Stimulated activated CD8-positive, alpha-beta memory T cell treated with anti-CD3 and anti-CD28 coated beads, Interleukin-15, amount 100 ng/mL, for 4 hours (primary cell): ENCODE measurements at regions not wholly inside any gene's neighbourhood (a gene's known extent, or its start where the extent isn't known, plus 50 kb on each side); places are given as distances from the start of the nearest gene placed in this dataset.
"Not testable (repeated sequence)": the region's sequence is repeated elsewhere in the genome, so short reads cannot be mapped to it uniquely, and the experiment has no call there.

Experiments used
- DNase-seq, 2 donors: peaks; one replicate each; pipeline ENCODE4 v3.0.0-alpha.2; 2020; ENCODE audit warnings: low read depth in 2 of 2

GRCh38 chr10:130715686-130716670 lies 579.8 kb downstream of the GLRX3 start:
- DNase-seq, result no peak

GRCh38 chr10:130717083-130717482 lies 580.9 kb downstream of the GLRX3 start:
- DNase-seq, result no peak

- not testable (repeated sequence) for DNase-seq
Observed at GRCh38 chr10:130718744-130719447, 582.7 kb downstream of the GLRX3 start.

DNA sequence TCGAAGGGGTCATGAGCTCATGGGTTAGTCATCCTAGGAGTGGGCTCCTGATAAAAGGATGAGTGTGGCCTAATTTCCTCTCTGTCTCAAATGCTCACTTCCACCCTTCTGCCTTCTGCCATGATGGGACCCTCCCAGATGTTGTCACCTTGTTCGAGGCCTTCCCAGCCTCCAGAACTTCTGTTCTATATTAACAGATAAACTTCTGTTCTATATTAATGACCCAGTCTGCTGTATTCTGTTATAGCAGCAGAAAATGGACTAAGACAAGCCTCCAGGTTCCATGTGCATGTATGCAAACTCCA lies 583.2 kb downstream of the GLRX3 start:
- DNase-seq, result no peak

- DNase-seq, result no peak
Observed at GRCh38 chr10:130720235-130720634, 584.0 kb downstream of the GLRX3 start.

DNA sequence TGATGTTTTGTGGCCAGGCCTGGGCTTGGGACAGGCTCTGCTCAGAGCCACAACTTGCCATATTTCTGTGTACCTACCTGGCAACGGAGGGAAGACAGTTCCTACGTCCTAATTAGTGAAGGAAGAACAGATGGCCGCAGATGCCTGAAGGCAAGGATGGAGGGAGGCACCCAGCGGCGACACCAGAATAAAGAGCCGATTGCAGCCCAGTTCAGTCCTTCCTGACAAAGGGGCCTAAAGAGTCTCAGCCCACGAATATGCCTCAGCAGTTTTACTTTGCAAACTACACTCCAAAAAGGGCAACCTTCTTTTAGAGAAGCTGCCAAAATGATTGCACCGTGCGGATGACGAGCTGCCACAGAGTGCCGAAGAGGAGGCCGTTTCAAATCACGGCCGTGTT lies 585.8 kb downstream of the GLRX3 start:
- no peak for DNase-seq

GRCh38 chr10:130723704-130724103 lies 587.5 kb downstream of the GLRX3 start:
- no peak for DNase-seq

- DNase-seq, result no peak
Observed at GRCh38 chr10:130725474-130725970, 586.0 kb downstream of the TCERG1L start.

DNA sequence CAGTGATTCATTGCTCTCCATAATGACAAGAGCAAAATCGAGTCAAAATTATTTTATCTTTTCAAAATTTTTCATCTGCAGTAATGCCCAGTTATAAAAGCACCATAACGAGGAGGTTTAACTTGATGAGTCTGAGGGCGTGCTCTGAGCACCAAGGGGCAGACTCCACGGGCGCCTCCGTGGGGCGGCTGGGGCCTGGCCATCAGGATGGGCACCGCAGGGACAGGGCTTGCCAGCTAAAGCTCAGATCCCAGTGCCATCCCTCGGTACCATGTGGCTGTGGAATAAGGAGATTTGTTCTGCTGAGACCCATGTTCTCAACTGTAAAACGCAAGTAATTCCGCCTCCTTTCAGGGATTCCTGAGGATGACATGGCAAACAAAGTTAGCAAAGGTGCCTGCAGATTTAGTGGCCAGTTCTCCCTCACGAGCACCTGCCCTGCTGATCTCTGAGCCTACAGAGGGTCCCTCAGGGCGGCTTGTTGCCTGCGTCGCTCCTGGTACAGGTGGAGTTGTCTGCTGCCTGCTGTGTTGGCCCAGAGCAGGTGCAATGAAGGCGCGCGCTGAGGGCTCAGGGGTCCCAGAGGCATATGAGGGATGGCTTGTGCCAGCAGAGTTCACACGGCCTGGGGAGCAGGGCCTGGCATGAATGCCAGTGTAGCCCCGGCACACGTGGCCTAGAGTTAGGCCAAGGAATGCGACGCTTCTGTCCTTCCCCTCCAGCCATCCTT lies 584.4 kb downstream of the TCERG1L start:
- no peak for DNase-seq

- DNase-seq, result no peak
Observed at GRCh38 chr10:130727766-130728490, 583.6 kb downstream of the TCERG1L start.

DNA sequence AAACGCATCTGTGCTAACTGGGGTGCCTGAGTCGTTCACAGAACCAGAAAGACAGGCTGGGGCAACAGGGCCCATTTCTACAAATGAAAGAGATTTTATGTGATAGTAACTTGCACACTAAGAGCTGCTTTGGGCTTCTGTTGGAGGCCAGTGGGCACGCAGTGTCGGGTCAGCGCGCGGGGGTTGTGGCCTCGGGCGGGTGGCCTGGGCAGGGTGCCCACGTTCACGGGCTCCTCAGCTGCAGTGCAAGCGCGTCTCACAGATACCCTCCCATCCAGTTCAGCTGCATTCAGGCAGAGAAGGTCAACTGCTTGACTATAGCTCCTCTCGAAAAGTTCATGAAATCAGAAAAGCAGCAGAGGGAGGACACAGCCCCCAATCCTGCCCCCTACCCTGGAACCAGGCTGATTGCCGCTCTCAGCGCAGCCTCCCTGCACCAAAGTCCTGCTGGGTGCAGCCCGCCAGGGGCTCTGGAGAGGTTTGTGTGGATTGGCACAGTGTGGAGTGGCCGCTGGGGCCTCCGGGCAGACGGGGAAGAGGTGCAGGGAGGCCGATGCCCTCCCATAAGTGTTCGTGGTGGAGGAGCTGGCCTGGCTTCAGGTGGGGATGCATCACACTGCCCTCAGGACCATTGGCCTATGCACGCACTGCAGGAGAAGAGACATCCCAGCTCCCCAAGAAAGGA lies 582.8 kb downstream of the TCERG1L start:
- DNase-seq, result no peak

DNA sequence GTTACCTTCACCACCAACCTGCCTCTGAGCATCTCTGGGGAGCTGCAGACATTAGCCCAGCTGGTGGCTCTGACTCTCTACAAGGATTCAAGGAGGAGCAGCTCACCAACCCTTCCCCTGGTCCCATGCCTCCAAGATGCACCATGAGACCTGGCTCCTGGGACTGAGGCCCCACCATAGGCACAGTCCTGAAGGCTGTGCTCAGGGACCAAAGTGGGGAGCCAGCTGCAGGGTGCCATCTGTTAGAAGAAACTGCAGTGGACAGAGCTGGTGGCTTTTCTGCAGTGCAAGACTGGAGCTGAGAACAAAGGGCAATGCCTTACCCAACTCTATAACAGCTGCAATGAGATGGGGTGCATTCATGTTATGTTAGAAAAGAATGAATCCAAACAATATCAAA lies 581.6 kb downstream of the TCERG1L start:
- DNase-seq, result no peak

DNA sequence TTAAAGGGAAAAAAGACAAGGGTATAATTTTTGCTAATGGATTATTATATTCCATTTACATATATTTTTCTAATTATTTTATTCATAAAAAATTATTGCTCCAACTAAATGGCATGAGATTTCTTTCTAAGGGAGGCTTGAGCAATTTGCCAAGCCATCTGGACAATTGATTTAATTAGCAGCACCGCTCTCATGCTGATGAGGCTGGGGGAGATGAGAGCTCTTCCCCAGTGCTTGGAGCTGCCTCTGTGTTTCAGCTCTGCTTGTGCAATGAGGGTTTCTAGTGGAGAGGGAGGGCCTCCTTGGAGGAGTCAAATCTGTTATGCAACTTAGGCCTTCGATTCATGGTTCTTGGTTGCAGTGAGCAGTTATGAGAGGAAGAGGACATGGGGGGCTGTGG lies 574.3 kb downstream of the TCERG1L start:
- no peak for DNase-seq

DNA sequence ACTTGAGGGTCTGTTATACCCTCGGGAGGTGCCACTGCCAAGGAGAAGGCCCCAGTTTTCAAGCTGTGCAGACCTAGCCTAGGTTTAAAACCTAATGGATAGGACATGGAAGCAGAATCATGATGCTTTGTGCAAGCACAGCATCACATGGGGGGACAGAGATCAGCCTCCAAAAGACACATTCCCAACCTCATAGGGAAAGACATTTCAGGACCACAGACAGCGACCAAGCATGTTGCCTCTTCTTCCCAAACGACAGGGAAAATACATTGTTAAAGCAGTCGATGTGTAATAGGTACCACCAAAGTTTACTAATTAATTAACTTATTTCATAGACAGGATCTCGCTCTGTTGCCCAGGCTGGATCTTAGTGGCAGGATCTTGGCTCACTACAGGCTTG lies 573.9 kb downstream of the TCERG1L start:
- no peak for DNase-seq

- DNase-seq, result no peak
Observed at GRCh38 chr10:130739016-130739756, 572.3 kb downstream of the TCERG1L start.

DNA sequence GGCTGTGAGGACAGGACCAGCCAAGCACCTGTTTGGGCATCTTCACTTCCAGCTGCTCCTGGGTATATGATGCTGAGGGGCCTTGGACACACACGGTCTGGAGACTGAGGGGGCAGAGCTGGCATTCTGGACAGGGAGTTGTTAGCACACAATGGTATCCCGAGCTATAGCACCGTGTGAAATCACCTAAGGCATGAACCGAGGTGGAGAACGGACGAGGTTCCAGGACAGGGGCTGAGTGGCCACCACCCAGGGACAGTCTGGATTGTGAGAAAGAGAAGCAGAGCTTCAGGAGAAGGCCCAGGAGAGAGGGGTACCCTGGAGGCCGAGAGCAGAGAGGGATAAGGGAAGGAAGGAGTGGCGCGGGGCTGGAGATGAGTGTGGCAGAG lies 571.8 kb downstream of the TCERG1L start:
- no peak for DNase-seq

DNA sequence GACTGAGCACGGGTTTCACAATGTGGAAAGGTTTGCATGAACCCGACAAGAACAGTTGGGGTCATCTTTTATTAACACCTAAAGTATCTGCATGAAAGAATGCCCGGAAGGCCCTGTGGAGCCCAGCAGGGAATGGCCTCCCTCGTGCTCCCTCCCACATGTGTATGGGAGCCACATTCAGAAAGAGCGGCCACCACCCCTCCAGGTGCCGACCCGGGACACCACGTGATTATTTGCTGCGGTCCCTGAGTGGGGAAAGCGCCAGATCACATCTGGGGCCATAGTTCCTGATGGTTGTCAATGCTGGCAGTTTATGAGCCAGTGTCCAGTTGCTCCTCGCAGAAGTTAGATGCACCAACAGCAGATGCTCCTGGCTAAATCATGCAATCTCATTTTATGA lies 571.4 kb downstream of the TCERG1L start:
- no peak for DNase-seq

GRCh38 chr10:130740915-130741750 lies 570.4 kb downstream of the TCERG1L start:
- no peak for DNase-seq
